ENCODE measurements at regions not wholly inside any gene's neighbourhood (a gene's known extent, or its start where the extent isn't known, plus 50 kb on each side); places are given as distances from the start of the nearest gene placed in this dataset.

DNA sequence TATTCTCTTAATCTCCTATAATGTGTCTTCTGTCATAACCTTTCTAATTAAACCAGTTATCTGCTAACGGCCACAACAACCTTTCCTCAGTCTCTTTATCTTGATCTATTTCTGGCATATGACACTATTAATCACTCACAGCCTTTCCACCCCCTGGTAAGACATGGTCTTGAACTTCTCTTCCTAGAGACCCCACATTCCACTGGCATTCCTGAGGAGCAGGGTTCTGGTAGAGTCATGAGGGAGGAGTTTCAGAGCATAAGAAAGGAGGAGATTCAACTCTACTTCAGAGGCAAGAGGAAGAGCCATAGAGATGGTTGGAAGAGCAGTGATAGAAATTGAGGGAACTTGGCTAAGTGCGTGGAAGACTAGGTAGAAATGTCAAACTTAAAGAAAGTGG is 325.6 kb downstream of the BLID start:
- TF ChIP-seq, protein P1, sequence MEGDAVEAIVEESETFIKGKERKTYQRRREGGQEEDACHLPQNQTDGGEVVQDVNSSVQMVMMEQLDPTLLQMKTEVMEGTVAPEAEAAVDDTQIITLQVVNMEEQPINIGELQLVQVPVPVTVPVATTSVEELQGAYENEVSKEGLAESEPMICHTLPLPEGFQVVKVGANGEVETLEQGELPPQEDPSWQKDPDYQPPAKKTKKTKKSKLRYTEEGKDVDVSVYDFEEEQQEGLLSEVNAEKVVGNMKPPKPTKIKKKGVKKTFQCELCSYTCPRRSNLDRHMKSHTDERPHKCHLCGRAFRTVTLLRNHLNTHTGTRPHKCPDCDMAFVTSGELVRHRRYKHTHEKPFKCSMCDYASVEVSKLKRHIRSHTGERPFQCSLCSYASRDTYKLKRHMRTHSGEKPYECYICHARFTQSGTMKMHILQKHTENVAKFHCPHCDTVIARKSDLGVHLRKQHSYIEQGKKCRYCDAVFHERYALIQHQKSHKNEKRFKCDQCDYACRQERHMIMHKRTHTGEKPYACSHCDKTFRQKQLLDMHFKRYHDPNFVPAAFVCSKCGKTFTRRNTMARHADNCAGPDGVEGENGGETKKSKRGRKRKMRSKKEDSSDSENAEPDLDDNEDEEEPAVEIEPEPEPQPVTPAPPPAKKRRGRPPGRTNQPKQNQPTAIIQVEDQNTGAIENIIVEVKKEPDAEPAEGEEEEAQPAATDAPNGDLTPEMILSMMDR (IDR thresholded peaks at IDR 0.05), result no peak
- TF ChIP-seq NR3C1 (CRISPR knock-in tag; conservative IDR thresholded peaks at IDR 0.05; ENCODE audit: low read depth) (no peak), USF2 (CRISPR knock-in tag; IDR thresholded peaks at IDR 0.05) (no peak)
